ENCODE measurements at regions not wholly inside any gene's neighbourhood (a gene's known extent, or its start where the extent isn't known, plus 50 kb on each side); places are given as distances from the start of the nearest gene placed in this dataset.

- ATAC-seq (no peak), DNase-seq (no peak)
- Histone ChIP-seq H3K36me3 (no peaks in the 10 kb centered on the region), H3K9me3 (no peaks in the 10 kb centered on the region), H3K27ac (no peak overlapping the region), H3K27me3 (peaks cover 0 to 4% of the 10 kb centered on the region in 2 donors), H3K4me3 (no peak overlapping the region), H3K4me1 (no peaks in the 10 kb centered on the region)
- intact Hi-C loops (cut with DNase I) = no loop called here
- no peak for TF ChIP-seq POLR2A (IDR thresholded peaks at IDR 0.05)
- TF ChIP-seq, protein P1, sequence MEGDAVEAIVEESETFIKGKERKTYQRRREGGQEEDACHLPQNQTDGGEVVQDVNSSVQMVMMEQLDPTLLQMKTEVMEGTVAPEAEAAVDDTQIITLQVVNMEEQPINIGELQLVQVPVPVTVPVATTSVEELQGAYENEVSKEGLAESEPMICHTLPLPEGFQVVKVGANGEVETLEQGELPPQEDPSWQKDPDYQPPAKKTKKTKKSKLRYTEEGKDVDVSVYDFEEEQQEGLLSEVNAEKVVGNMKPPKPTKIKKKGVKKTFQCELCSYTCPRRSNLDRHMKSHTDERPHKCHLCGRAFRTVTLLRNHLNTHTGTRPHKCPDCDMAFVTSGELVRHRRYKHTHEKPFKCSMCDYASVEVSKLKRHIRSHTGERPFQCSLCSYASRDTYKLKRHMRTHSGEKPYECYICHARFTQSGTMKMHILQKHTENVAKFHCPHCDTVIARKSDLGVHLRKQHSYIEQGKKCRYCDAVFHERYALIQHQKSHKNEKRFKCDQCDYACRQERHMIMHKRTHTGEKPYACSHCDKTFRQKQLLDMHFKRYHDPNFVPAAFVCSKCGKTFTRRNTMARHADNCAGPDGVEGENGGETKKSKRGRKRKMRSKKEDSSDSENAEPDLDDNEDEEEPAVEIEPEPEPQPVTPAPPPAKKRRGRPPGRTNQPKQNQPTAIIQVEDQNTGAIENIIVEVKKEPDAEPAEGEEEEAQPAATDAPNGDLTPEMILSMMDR (IDR thresholded peaks at IDR 0.05) = no peak
- WGBS (ENCODE audit: insufficient coverage, low coverage, low lambda C conversion rate, missing lambda C conversion rate) = 12% methylated on average over 2 of the region's 2 CpGs
These were observed 1311.7 kb upstream of the CDH2 start for GRCh38 chr18:29488617-29489016.

DNA sequence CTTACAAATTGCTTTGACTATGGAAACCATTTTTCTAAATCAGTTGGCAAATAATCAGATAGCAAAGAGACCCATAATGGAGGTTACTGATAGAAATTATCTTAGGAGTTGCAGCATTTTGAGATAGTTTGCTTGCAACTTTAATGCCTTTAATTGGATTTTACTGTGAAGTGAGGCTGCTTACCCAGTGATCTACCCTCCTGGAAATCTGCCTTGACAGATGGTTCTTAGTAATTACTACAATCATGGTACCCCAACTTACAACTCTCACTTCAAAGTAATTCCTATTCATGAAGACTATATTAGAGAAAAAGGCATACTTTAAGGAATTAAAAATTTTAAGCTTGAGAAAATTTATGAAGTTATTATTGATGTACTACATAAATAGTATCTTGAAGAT lies 1288.6 kb upstream of the CDH2 start:
- intact Hi-C loops (cut with DNase I) = no loop called here

DNA sequence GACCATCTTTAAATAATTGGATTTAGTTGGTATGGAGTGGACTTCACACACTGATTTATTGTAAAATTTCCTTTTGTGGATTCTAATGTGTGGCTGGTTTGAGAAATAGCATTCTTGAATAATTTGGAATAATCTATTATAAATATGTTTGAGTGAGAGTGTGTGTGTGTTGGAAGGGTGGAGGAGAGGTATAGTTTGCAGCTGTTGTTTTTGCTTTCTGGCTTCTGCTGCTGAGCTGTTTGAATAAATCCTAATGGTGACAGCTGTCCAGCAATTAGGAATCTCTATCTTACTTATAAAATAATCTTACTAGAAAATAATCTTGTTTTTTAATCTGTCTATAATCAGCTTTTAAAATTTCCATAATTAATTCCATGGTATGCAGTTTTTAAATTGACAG lies 1283.0 kb upstream of the CDH2 start:
- no peaks in the 10 kb centered on the region for H3K36me3 ChIP-seq
- no peaks in the 10 kb centered on the region for H3K4me1 ChIP-seq
- no peaks in the 10 kb centered on the region for H3K9me3 ChIP-seq
- no peaks in the 10 kb centered on the region for H3K27me3 ChIP-seq
- H3K27ac ChIP-seq = no peak overlapping the region
- DNase-seq (no peak), ATAC-seq (no peak)
- intact Hi-C loops (cut with DNase I) = no loop called here
- H3K4me3 ChIP-seq = no peak overlapping the region
- TF ChIP-seq, protein P1 (IDR thresholded peaks at IDR 0.05) = no peak
- no peak for TF ChIP-seq POLR2A (IDR thresholded peaks at IDR 0.05)

More for the DNA sequence above, 1288.6 kb upstream of the CDH2 start:
- ATAC-seq (no peak), DNase-seq (no peak)
- H3K9me3 ChIP-seq = no peaks in the 10 kb centered on the region
- H3K36me3 ChIP-seq = no peaks in the 10 kb centered on the region
- no peak overlapping the region for H3K4me3 ChIP-seq
- no peak overlapping the region for H3K27ac ChIP-seq
- no peak for TF ChIP-seq POLR2A (IDR thresholded peaks at IDR 0.05)
- TF ChIP-seq, protein P1 (IDR thresholded peaks at IDR 0.05) = no peak
- no peaks in the 10 kb centered on the region for H3K27me3 ChIP-seq
- H3K4me1 ChIP-seq = no peaks in the 10 kb centered on the region

DNA sequence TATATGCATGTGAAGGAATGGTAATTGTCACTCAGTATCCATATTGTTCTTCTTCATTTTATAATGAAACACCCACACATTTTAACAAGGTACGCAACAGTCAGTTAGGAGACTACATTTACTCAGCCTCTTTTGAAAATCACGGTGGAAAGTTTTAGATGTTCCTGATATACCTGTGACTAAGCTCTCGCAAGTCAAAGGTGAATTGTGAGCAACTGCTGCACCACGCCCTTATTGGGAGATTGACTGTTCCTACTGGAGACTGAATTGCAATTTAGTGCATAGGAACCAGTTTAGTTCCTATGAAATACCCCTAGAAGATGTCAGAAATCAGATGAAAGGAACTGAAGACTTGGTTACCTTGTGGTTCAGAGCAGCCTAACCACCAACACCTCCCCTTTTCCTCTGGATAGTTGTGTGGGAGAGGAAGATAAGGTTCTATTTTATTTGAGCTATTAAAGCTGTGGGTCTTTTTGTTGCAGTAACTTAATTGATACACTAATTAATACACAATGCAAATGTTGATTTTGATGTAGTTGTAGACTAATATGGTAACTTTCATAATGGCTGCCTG lies 1280.5 kb upstream of the CDH2 start:
- intact Hi-C loops (cut with DNase I) = no loop called here
- no peaks in the 10 kb centered on the region for H3K27me3 ChIP-seq
- H3K27ac ChIP-seq = no peak overlapping the region
- DNase-seq (no peak), ATAC-seq (no peak)
- no peaks in the 10 kb centered on the region for H3K36me3 ChIP-seq
- H3K4me3 ChIP-seq = no peak overlapping the region
- no peaks in the 10 kb centered on the region for H3K4me1 ChIP-seq
- TF ChIP-seq POLR2A (IDR thresholded peaks at IDR 0.05) = no peak
- TF ChIP-seq, protein P1 (IDR thresholded peaks at IDR 0.05) = no peak
- H3K9me3 ChIP-seq = no peaks in the 10 kb centered on the region
- WGBS (ENCODE audit: insufficient coverage, low coverage, low lambda C conversion rate, missing lambda C conversion rate) = 58% methylated on average over 4 of the region's 4 CpGs

GRCh38 chr18:29449424-29449823 lies 1272.5 kb upstream of the CDH2 start:
- no peaks in the 10 kb centered on the region for H3K9me3 ChIP-seq
- no peak for TF ChIP-seq POLR2A (IDR thresholded peaks at IDR 0.05)
- TF ChIP-seq, protein P1 (IDR thresholded peaks at IDR 0.05) = no peak
- H3K27me3 ChIP-seq = no peaks in the 10 kb centered on the region
- no peaks in the 10 kb centered on the region for H3K4me1 ChIP-seq
- intact Hi-C loops (cut with DNase I) = no loop called here
- H3K27ac ChIP-seq = no peak overlapping the region
- 38% methylated on average over 3 of the region's 3 CpGs for WGBS (ENCODE audit: insufficient coverage, low coverage, low lambda C conversion rate, missing lambda C conversion rate)
- no peak for ATAC-seq
- no peaks in the 10 kb centered on the region for H3K36me3 ChIP-seq
- no peak overlapping the region for H3K4me3 ChIP-seq
- no peak for DNase-seq
